ENCODE measurements at regions not wholly inside any gene's neighbourhood (a gene's known extent, or its start where the extent isn't known, plus 50 kb on each side); places are given as distances from the start of the nearest gene placed in this dataset.

DNA sequence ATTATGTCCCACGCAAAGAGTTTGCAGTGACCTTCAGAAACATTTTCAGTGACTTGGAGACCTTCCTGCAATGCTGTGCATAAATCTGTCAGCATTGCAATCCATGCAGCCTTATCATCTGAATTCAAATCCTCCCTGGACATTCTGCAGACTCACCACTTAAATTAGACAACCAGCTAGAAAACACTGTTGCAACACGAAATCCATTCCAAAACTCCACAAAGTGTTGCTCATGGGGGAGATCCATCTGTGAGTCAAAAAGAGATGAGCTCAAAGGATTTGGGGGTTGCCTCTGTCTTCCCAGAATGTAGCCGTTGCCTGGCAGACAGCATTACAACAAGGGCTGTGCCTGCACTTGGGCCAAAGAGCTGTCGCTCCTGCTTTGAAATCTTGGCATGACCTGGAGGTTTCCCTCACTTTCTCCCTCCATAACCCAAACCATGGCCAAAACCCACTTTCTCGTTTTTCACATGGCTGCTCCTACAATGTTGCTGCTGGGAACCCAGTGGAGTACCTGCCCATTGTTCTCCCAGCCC lies 163.5 kb upstream of the CDYL start:
- no peaks in the 10 kb centered on the region for H3K9me3 ChIP-seq (ENCODE audit: low read depth, low read length)
- no peak overlapping the region for H3K9ac ChIP-seq (ENCODE audit: insufficient read length)
- no peaks in the 10 kb centered on the region for H3K36me3 ChIP-seq (ENCODE audit: insufficient read depth, low read length)
- H3K27ac ChIP-seq, result no peak overlapping the region
- no peak for DNase-seq (ENCODE audit: low read depth, low spot score)
- no peak overlapping the region for H3K4me3 ChIP-seq
- TF ChIP-seq EZH2 (IDR thresholded peaks at IDR 0.05), result no peak
- no peak for TF ChIP-seq POLR2AphosphoS5 (IDR thresholded peaks at IDR 0.05; ENCODE audit: borderline replicate concordance, low read depth, low read length)
- no peak for TF ChIP-seq FOXP2 (optimal IDR thresholded peaks at IDR 0.05; ENCODE audit: control extremely low read depth, extremely low read length, insufficient read depth)

DNA sequence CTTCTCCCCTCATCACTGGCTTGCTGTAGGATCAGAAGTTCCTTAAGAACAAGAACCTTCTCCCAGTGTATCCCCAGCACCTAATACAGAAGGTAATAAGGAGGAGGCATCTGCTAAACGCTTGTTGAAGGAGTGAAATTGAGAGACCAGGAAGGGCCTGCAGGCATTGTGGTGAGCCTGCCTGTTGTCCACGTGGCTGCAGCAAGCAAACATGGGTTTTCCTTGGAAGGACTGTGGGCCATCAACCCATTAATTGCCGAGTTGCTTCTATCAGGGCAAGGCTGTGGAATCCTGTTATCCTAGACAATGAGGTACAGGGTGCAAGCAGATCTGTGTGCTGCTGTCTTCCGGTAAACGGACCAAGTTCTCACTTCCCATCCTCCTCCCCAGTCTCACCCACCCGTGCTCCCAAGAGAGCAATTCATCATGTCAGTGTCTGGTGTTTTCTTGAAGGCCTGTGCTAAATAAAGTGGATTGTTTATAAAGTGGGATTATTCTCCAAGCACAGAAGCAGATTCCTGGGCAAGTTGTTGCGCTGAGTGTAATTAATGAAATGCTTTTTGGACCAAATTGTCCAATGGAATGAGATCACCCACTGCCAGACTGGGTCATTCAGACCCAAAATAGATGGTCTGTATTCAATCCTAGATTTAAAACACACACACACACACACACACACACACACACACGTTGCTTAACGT lies 164.6 kb upstream of the CDYL start:
- H3K9ac ChIP-seq (ENCODE audit: insufficient read length), result no peak overlapping the region
- H3K4me3 ChIP-seq, result no peak overlapping the region
- DNase-seq (ENCODE audit: low read depth, low spot score), result no peak
- no peaks in the 10 kb centered on the region for H3K36me3 ChIP-seq (ENCODE audit: insufficient read depth, low read length)
- no peak for TF ChIP-seq POLR2AphosphoS5 (IDR thresholded peaks at IDR 0.05; ENCODE audit: borderline replicate concordance, low read depth, low read length)
- TF ChIP-seq FOXP2 (optimal IDR thresholded peaks at IDR 0.05; ENCODE audit: control extremely low read depth, extremely low read length, insufficient read depth), result no peak
- no peak for TF ChIP-seq EZH2 (IDR thresholded peaks at IDR 0.05)
- H3K9me3 ChIP-seq (ENCODE audit: low read depth, low read length), result no peaks in the 10 kb centered on the region
- no peak overlapping the region for H3K27ac ChIP-seq

DNA sequence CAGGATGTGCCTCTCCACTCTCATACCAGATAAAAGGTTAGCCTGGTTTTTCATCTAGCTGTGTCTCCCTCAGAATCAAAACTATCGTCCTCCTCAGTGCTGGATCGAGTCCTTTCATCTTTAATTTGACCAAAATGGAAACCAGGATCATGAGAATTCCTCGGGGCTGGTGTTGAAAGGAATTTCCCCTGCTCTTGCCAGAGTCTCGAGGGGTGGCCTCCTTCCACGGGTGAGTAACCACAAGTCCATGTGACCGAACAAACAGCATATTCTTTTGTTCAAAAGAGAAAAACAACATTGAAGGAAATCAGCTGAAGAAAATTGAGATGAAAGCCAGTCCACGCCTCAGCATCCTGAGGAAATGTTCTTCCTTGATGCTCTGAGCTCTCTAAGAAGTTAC lies 165.9 kb upstream of the CDYL start:
- Histone ChIP-seq H3K9ac (ENCODE audit: insufficient read length) (no peak overlapping the region), H3K9me3 (ENCODE audit: low read depth, low read length) (no peaks in the 10 kb centered on the region), H3K27ac (no peak overlapping the region), H3K36me3 (ENCODE audit: insufficient read depth, low read length) (no peaks in the 10 kb centered on the region), H3K4me3 (no peak overlapping the region)
- no peak for TF ChIP-seq FOXP2 (optimal IDR thresholded peaks at IDR 0.05; ENCODE audit: control extremely low read depth, extremely low read length, insufficient read depth)
- no peak for TF ChIP-seq POLR2AphosphoS5 (IDR thresholded peaks at IDR 0.05; ENCODE audit: borderline replicate concordance, low read depth, low read length)
- no peak for TF ChIP-seq EZH2 (IDR thresholded peaks at IDR 0.05)
- DNase-seq (ENCODE audit: low read depth, low spot score), result no peak

DNA sequence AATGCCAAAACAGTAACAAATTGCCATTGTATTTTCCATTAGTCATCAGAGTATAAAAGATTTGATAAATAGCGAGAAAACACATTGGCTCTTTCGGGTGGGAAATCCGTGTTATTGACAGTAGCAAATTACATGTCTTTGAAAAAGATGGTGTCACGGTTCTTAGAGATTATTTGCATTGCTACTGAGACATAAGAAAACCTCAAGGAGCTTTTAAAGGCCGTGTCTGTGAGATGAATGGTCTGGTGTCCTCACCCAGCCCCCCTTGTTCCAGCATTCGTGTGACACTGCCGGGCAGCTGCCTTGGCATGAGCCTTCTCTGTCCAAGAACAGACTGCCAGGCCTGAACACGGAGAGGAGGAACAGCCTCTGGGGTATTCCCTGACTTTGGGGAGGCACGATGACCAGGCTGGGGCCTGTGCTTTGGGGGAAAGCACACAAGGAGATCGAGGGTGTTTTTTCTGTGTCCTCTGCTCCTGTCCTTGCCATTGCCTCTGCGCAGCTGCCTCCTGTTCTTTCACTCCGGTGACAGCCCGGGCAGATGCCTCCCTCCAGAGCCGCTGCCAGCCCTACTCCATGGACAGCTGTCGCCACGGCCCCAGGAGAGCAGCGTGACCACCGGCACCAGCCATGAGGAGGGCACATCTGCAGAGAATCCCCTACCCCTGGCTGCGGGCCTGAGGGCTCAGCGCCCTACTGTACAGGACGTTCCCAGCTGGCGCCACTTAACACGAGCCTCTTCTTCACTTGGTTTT lies 167.7 kb upstream of the CDYL start:
- TF ChIP-seq EZH2 (IDR thresholded peaks at IDR 0.05) (no peak), FOXP2 (optimal IDR thresholded peaks at IDR 0.05; ENCODE audit: control extremely low read depth, extremely low read length, insufficient read depth) (no peak), POLR2AphosphoS5 (IDR thresholded peaks at IDR 0.05; ENCODE audit: borderline replicate concordance, low read depth, low read length) (no peak)
- H3K36me3 ChIP-seq (ENCODE audit: insufficient read depth, low read length), result no peaks in the 10 kb centered on the region
- H3K9ac ChIP-seq (ENCODE audit: insufficient read length), result no peak overlapping the region
- no peak overlapping the region for H3K4me3 ChIP-seq
- no peak overlapping the region for H3K27ac ChIP-seq
- no peak for DNase-seq (ENCODE audit: low read depth, low spot score)
- H3K9me3 ChIP-seq (ENCODE audit: low read depth, low read length), result no peaks in the 10 kb centered on the region

DNA sequence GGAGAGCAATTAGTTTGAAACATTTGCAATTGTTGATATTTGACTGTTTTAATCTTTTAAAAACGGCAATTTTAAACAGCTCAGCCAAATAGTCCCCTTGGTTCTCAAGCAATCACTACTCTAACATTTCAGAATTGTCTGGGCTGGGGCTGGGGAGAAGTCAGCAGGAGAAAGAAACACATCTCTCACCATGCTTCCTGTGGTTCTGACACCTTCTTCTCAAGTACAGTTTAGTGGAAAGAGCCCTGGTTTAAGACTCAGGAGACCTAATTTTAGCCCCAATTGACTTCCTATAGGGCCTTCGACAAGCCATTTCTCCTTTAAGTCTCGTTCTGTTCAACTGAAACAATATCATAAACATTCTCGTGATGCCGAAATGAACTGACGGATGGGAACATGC lies 168.4 kb upstream of the CDYL start:
- TF ChIP-seq EZH2 (IDR thresholded peaks at IDR 0.05), result no peak
- no peak for TF ChIP-seq POLR2AphosphoS5 (IDR thresholded peaks at IDR 0.05; ENCODE audit: borderline replicate concordance, low read depth, low read length)
- no peak for TF ChIP-seq FOXP2 (optimal IDR thresholded peaks at IDR 0.05; ENCODE audit: control extremely low read depth, extremely low read length, insufficient read depth)
- no peak overlapping the region for H3K27ac ChIP-seq
- no peak overlapping the region for H3K9ac ChIP-seq (ENCODE audit: insufficient read length)
- no peak overlapping the region for H3K4me3 ChIP-seq
- no peak for DNase-seq (ENCODE audit: low read depth, low spot score)
- no peaks in the 10 kb centered on the region for H3K9me3 ChIP-seq (ENCODE audit: low read depth, low read length)
- no peaks in the 10 kb centered on the region for H3K36me3 ChIP-seq (ENCODE audit: insufficient read depth, low read length)

DNA sequence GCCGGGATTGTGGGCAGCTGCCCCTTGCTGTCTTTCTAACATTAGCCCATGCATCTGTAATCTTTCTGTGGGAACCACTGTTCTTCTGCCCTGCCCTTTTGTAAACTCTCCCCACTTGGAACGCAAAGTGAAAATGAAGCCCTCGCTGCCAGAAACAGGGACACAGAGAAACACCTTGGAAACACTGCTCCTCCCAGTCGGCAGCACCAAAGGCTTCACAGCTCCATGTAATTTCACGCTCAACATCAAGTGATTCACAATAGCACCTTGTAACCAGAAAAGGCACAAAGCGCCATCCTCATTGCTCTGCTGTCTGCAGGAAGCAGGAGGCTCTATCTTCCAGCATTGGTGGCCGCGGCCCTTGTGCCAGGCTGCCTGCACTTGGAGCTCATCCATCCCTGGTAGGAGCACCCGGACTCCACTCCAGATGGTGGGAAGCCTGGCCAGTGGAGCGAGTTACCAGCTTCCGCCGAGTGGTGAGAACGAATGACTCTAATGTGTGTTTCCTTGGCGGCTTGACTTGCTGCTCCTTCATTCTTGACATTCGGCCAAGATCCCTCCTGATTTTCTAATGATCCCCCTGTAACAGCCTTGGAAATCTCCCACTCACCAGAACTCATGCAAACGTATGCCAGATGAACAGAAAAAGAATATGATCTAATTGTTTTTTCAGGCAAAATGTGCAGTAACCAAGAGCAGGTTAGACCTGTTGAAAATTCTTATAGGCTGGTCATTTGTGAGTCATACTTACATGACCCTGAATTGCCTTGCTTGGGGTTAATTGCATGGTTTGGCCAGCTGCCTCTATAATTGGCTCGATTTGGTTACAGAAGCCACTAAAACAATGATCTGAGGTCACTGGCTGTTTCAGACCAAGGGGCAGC lies 169.1 kb upstream of the CDYL start:
- no peaks in the 10 kb centered on the region for H3K36me3 ChIP-seq (ENCODE audit: insufficient read depth, low read length)
- no peak overlapping the region for H3K9ac ChIP-seq (ENCODE audit: insufficient read length)
- no peak overlapping the region for H3K27ac ChIP-seq
- TF ChIP-seq FOXP2 (optimal IDR thresholded peaks at IDR 0.05; ENCODE audit: control extremely low read depth, extremely low read length, insufficient read depth) (no peak), POLR2AphosphoS5 (IDR thresholded peaks at IDR 0.05; ENCODE audit: borderline replicate concordance, low read depth, low read length) (no peak), EZH2 (IDR thresholded peaks at IDR 0.05) (no peak)
- H3K9me3 ChIP-seq (ENCODE audit: low read depth, low read length), result no peaks in the 10 kb centered on the region
- no peak for DNase-seq (ENCODE audit: low read depth, low spot score)
- H3K4me3 ChIP-seq, result no peak overlapping the region

DNA sequence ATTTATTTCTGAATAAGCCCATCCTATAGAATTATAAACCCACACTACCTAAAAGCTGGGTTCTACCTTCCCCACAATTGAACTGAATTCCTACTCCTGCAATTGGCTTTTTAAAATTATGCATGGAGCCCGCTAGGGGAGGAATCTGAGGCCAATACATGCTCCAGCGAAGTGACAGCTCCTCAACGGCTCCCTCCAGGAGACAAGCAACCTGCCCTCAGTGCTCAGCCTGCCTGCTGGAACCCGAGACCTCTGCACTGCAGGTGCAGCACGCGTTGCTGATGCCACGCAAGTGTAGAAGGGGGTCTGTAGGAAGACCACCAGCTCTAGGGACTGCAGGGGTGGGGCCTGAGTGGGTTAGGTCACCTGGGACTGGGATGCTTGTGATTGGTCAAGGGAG lies 170.2 kb upstream of the CDYL start:
- Histone ChIP-seq H3K9me3 (ENCODE audit: low read depth, low read length) (no peaks in the 10 kb centered on the region), H3K4me3 (no peak overlapping the region), H3K9ac (ENCODE audit: insufficient read length) (no peak overlapping the region), H3K27ac (no peak overlapping the region), H3K36me3 (ENCODE audit: insufficient read depth, low read length) (no peaks in the 10 kb centered on the region)
- no peak for DNase-seq (ENCODE audit: low read depth, low spot score)
- TF ChIP-seq EZH2 (IDR thresholded peaks at IDR 0.05) (no peak), POLR2AphosphoS5 (IDR thresholded peaks at IDR 0.05; ENCODE audit: borderline replicate concordance, low read depth, low read length) (no peak), FOXP2 (optimal IDR thresholded peaks at IDR 0.05; ENCODE audit: control extremely low read depth, extremely low read length, insufficient read depth) (no peak)

All from SK-N-MC (cell line).